ENCODE measurements at regions not wholly inside any gene's neighbourhood (a gene's known extent, or its start where the extent isn't known, plus 50 kb on each side); places are given as distances from the start of the nearest gene placed in this dataset.
"Not testable (repeated sequence)": the region's sequence is repeated elsewhere in the genome, so short reads cannot be mapped to it uniquely, and the experiment has no call there.

GRCh38 chrX:37904833-37905232 is 57.5 kb upstream of the DYNLT3 start:
- DNase-seq, result no peak

GRCh38 chrX:37905436-37906147 is 58.2 kb upstream of the DYNLT3 start:
- no peak for DNase-seq

GRCh38 chrX:37906357-37906756 is 59.0 kb upstream of the DYNLT3 start:
- DNase-seq, result no peak

- DNase-seq, result no peak
Observed at GRCh38 chrX:37910186-37910585, 62.8 kb upstream of the DYNLT3 start.

- peak; percentile 15 for DNase-seq
Observed at GRCh38 chrX:37912304-37912703, 64.9 kb upstream of the DYNLT3 start.

GRCh38 chrX:37912777-37913176 is 65.4 kb upstream of the DYNLT3 start:
- no peak for DNase-seq

GRCh38 chrX:37918168-37918567 is 70.8 kb upstream of the DYNLT3 start:
- no peak for DNase-seq

- DNase-seq, result no peak
Observed at GRCh38 chrX:37918703-37919102, 71.3 kb upstream of the DYNLT3 start.

GRCh38 chrX:37921758-37922157 is 74.4 kb upstream of the DYNLT3 start:
- no peak for DNase-seq

- DNase-seq, result no peak
Observed at GRCh38 chrX:37922928-37923327, 75.6 kb upstream of the DYNLT3 start.

GRCh38 chrX:37925761-37926160 is 78.4 kb upstream of the DYNLT3 start:
- DNase-seq, result not testable (repeated sequence)

GRCh38 chrX:37926700-37927099 is 79.3 kb upstream of the DYNLT3 start:
- DNase-seq, result peak; percentile 37

- DNase-seq, result no peak
Observed at GRCh38 chrX:37942170-37942569, 64.2 kb upstream of the SYTL5 start.

- no peak for DNase-seq
Observed at GRCh38 chrX:37943554-37944344, 62.6 kb upstream of the SYTL5 start.

- no peak for DNase-seq
Observed at GRCh38 chrX:37946197-37946596, 60.2 kb upstream of the SYTL5 start.

GRCh38 chrX:37955273-37955672 is 51.1 kb upstream of the SYTL5 start:
- no peak for DNase-seq

- DNase-seq, result no peak
Observed at GRCh38 chrX:37956223-37956622, 50.1 kb upstream of the SYTL5 start.

All from activated CD4-positive, alpha-beta T cell treated with anti-CD3 and anti-CD28 coated beads, Interleukin-2, Interleukin-6, amounts not matched to agents 100 ng/mL and 50 ng/mL, durations not matched to agents 16 hours and 8 hours (primary cell).